K562 (cell line): ENCODE measurements at regions not wholly inside any gene's neighbourhood (a gene's known extent, or its start where the extent isn't known, plus 50 kb on each side); places are given as distances from the start of the nearest gene placed in this dataset.

Experiments used
- CHD1 ChIP-seq: fragments of 200-600 bp; sonication (generic); IDR thresholded peaks from one replicate; pipeline ENCODE4 v1.6.1; 2012; ENCODE audit warnings: mild to moderate bottlenecking, moderate library complexity, low read length, inconsistent platforms
- CHD2 ChIP-seq: IDR thresholded peaks from 2 replicates; pipeline ENCODE4 v1.6.1; 2011; ENCODE audit warnings: low read depth, low read length
- FOXM1 ChIP-seq, 2 experiments: fragments of 450-650 bp in 1 of 2; sonication (generic) in 1 of 2; formaldehyde crosslinking in 1 of 2; IDR thresholded peaks; 2 replicates each; pipeline versions ENCODE4 v1.6.1 to v1.9.0; 2017 to 2022; ENCODE audit warnings: low read depth in 2 of 2, mild to moderate bottlenecking in 2 of 2, missing genetic modification reagents in 1 of 2, moderate library complexity in 1 of 2
- HDAC2 ChIP-seq: fragments of 450-650 bp; IDR thresholded peaks from 2 replicates; pipeline ENCODE4 v1.6.1; 2016; ENCODE audit warnings: mild to moderate bottlenecking
- RAD21 ChIP-seq, 2 experiments: fragments of 250-450 bp in 1 of 2; fragments of 450-650 bp in 1 of 2; sonication (Bioruptor Pico) in 1 of 2; formaldehyde crosslinking in 1 of 2; IDR thresholded peaks in 1 of 2; conservative IDR thresholded peaks in 1 of 2; 2 replicates each; pipeline versions ENCODE4 v1.4.0 to v1.8.0; 2020 to 2022; ENCODE audit warnings: mild to moderate bottlenecking in 2 of 2, moderate library complexity in 1 of 2
- RFX5 ChIP-seq: IDR thresholded peaks from 2 replicates; pipeline ENCODE4 v1.6.1; 2011; ENCODE audit warnings: low read depth, mild to moderate bottlenecking, improper control_type of control experiment, low read length
- RFX7 ChIP-seq: fragments of 250-450 bp; sonication (Bioruptor Pico); IDR thresholded peaks from 2 replicates; pipeline ENCODE4 v1.5.1; 2021; ENCODE audit warnings: mild to moderate bottlenecking
- TAF1 ChIP-seq: IDR thresholded peaks from 2 replicates; pipeline ENCODE4 v1.6.1; 2011; ENCODE audit warnings: mild to moderate bottlenecking, low read length, moderate library complexity; ENCODE audit not compliant: insufficient read depth, control insufficient read depth, severe bottlenecking; ENCODE audit errors: extremely low read depth
- TARDBP ChIP-seq: fragments of 450-650 bp; IDR thresholded peaks from 2 replicates; pipeline ENCODE4 v1.6.1; 2016
- ZFP36 ChIP-seq: fragments of 150-350 bp; IDR thresholded peaks from 2 replicates; pipeline ENCODE4 v1.6.1; 2018; ENCODE audit warnings: low read length, low read depth; ENCODE audit not compliant: partially characterized antibody
- TF ChIP-seq, protein P1 (sequence below): sonication (generic); formaldehyde crosslinking; IDR thresholded peaks from 2 replicates; pipeline ENCODE4 v1.8.0; 2022; ENCODE audit warnings: missing genetic modification reagents, mild to moderate bottlenecking, borderline replicate concordance
- TF ChIP-seq, protein P2 (sequence below): fragments of 200-600 bp; sonication (generic); IDR thresholded peaks from one replicate; pipeline ENCODE4 v1.6.1; 2012; ENCODE audit warnings: mild to moderate bottlenecking, low read depth, low read length, inconsistent platforms
- TF ChIP-seq, protein P3 (sequence below), 3 experiments: IDR thresholded peaks in 2 of 3; conservative IDR thresholded peaks in 1 of 3; 2 replicates each; pipeline ENCODE4 v1.5.1; 2011 to 2012; ENCODE audit warnings: low read length in 3 of 3, mild to moderate bottlenecking in 3 of 3, control low read depth in 2 of 3, improper control_type of control experiment in 1 of 3, inconsistent platforms in 1 of 3, low read depth in 1 of 3, mixed read lengths in 1 of 3, moderate library complexity in 1 of 3; ENCODE audit not compliant: insufficient read depth in 2 of 3
- TF ChIP-seq, protein P4 (sequence below), 2 experiments: fragments of 450-650 bp in 1 of 2; sonication (generic) in 1 of 2; formaldehyde crosslinking; conservative IDR thresholded peaks; 2 replicates each; pipeline versions ENCODE4 v1.4.0 to v1.8.1; 2020 to 2022; ENCODE audit warnings: mild to moderate bottlenecking in 1 of 2, missing genetic modification reagents in 1 of 2

DNA sequence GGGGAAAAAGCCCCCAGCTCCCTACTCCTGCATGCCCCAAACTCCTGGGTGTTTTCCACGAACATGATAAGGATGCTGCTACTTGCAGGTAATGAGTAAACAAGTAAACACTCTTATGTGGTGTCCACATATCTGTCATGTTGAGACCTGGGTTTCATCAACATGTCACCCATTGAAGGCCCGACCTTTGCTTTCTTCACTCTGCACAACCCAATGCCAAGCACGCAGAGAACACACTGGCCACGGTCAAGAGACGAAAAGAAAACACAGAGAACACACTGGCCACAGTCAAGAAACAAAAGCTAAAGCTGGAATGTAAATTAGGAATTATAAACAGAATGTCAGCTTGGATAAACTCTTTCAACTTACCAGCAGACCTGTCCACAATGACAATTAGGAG is 143.1 kb downstream of the TTC32 start:
- TF ChIP-seq, protein P1, sequence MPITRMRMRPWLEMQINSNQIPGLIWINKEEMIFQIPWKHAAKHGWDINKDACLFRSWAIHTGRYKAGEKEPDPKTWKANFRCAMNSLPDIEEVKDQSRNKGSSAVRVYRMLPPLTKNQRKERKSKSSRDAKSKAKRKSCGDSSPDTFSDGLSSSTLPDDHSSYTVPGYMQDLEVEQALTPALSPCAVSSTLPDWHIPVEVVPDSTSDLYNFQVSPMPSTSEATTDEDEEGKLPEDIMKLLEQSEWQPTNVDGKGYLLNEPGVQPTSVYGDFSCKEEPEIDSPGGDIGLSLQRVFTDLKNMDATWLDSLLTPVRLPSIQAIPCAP (CRISPR knock-in tag) = no peak
- TF ChIP-seq RFX7 (CRISPR knock-in tag) (no peak), TAF1 (no peak), RAD21 (CRISPR knock-in tag; conservative IDR thresholded peaks at IDR 0.05 in 1 of 2, IDR thresholded peaks at IDR 0.05 in 1 of 2) (no peak), TARDBP (no peak), FOXM1 (IDR thresholded peaks at IDR 0.05; ENCODE audit: low read depth) (no peak), FOXM1 (CRISPR knock-in tag; IDR thresholded peaks at IDR 0.05; ENCODE audit: low read depth) (no peak), RFX5 (no peak), HDAC2 (no peak), CHD2 (no peak), ZFP36 (no peak), CHD1 (no peak)
- TF ChIP-seq, protein P2, sequence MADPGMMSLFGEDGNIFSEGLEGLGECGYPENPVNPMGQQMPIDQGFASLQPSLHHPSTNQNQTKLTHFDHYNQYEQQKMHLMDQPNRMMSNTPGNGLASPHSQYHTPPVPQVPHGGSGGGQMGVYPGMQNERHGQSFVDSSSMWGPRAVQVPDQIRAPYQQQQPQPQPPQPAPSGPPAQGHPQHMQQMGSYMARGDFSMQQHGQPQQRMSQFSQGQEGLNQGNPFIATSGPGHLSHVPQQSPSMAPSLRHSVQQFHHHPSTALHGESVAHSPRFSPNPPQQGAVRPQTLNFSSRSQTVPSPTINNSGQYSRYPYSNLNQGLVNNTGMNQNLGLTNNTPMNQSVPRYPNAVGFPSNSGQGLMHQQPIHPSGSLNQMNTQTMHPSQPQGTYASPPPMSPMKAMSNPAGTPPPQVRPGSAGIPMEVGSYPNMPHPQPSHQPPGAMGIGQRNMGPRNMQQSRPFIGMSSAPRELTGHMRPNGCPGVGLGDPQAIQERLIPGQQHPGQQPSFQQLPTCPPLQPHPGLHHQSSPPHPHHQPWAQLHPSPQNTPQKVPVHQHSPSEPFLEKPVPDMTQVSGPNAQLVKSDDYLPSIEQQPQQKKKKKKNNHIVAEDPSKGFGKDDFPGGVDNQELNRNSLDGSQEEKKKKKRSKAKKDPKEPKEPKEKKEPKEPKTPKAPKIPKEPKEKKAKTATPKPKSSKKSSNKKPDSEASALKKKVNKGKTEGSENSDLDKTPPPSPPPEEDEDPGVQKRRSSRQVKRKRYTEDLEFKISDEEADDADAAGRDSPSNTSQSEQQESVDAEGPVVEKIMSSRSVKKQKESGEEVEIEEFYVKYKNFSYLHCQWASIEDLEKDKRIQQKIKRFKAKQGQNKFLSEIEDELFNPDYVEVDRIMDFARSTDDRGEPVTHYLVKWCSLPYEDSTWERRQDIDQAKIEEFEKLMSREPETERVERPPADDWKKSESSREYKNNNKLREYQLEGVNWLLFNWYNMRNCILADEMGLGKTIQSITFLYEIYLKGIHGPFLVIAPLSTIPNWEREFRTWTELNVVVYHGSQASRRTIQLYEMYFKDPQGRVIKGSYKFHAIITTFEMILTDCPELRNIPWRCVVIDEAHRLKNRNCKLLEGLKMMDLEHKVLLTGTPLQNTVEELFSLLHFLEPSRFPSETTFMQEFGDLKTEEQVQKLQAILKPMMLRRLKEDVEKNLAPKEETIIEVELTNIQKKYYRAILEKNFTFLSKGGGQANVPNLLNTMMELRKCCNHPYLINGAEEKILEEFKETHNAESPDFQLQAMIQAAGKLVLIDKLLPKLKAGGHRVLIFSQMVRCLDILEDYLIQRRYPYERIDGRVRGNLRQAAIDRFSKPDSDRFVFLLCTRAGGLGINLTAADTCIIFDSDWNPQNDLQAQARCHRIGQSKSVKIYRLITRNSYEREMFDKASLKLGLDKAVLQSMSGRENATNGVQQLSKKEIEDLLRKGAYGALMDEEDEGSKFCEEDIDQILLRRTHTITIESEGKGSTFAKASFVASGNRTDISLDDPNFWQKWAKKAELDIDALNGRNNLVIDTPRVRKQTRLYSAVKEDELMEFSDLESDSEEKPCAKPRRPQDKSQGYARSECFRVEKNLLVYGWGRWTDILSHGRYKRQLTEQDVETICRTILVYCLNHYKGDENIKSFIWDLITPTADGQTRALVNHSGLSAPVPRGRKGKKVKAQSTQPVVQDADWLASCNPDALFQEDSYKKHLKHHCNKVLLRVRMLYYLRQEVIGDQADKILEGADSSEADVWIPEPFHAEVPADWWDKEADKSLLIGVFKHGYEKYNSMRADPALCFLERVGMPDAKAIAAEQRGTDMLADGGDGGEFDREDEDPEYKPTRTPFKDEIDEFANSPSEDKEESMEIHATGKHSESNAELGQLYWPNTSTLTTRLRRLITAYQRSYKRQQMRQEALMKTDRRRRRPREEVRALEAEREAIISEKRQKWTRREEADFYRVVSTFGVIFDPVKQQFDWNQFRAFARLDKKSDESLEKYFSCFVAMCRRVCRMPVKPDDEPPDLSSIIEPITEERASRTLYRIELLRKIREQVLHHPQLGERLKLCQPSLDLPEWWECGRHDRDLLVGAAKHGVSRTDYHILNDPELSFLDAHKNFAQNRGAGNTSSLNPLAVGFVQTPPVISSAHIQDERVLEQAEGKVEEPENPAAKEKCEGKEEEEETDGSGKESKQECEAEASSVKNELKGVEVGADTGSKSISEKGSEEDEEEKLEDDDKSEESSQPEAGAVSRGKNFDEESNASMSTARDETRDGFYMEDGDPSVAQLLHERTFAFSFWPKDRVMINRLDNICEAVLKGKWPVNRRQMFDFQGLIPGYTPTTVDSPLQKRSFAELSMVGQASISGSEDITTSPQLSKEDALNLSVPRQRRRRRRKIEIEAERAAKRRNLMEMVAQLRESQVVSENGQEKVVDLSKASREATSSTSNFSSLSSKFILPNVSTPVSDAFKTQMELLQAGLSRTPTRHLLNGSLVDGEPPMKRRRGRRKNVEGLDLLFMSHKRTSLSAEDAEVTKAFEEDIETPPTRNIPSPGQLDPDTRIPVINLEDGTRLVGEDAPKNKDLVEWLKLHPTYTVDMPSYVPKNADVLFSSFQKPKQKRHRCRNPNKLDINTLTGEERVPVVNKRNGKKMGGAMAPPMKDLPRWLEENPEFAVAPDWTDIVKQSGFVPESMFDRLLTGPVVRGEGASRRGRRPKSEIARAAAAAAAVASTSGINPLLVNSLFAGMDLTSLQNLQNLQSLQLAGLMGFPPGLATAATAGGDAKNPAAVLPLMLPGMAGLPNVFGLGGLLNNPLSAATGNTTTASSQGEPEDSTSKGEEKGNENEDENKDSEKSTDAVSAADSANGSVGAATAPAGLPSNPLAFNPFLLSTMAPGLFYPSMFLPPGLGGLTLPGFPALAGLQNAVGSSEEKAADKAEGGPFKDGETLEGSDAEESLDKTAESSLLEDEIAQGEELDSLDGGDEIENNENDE = no peak
- TF ChIP-seq, protein P3, sequence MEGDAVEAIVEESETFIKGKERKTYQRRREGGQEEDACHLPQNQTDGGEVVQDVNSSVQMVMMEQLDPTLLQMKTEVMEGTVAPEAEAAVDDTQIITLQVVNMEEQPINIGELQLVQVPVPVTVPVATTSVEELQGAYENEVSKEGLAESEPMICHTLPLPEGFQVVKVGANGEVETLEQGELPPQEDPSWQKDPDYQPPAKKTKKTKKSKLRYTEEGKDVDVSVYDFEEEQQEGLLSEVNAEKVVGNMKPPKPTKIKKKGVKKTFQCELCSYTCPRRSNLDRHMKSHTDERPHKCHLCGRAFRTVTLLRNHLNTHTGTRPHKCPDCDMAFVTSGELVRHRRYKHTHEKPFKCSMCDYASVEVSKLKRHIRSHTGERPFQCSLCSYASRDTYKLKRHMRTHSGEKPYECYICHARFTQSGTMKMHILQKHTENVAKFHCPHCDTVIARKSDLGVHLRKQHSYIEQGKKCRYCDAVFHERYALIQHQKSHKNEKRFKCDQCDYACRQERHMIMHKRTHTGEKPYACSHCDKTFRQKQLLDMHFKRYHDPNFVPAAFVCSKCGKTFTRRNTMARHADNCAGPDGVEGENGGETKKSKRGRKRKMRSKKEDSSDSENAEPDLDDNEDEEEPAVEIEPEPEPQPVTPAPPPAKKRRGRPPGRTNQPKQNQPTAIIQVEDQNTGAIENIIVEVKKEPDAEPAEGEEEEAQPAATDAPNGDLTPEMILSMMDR (IDR thresholded peaks at IDR 0.05 in 2 of 3, conservative IDR thresholded peaks at IDR 0.05 in 1 of 3; ENCODE audit: insufficient read depth in 2 of 3, low read depth in 1 of 3, low read length in 3 of 3) = no peak
- TF ChIP-seq, protein P4, sequence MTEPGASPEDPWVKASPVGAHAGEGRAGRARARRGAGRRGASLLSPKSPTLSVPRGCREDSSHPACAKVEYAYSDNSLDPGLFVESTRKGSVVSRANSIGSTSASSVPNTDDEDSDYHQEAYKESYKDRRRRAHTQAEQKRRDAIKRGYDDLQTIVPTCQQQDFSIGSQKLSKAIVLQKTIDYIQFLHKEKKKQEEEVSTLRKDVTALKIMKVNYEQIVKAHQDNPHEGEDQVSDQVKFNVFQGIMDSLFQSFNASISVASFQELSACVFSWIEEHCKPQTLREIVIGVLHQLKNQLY (CRISPR knock-in tag; conservative IDR thresholded peaks at IDR 0.05) = no peak
